HG02981 (cell line): ENCODE measurements at regions not wholly inside any gene's neighbourhood (a gene's known extent, or its start where the extent isn't known, plus 50 kb on each side); places are given as distances from the start of the nearest gene placed in this dataset.
"Not testable (repeated sequence)": the region's sequence is repeated elsewhere in the genome, so short reads cannot be mapped to it uniquely, and the experiment has no call there.

Experiments used
- ATAC-seq: cut with Tn5 transposase; IDR thresholded peaks from one replicate; pipeline ENCODE4 v1.9.1; 2021; ENCODE audit warnings: mild to moderate bottlenecking, moderate library complexity; ENCODE audit not compliant: unreplicated experiment

GRCh38 chr22:25448435-25449051 lies 115.9 kb upstream of the GRK3 start:
- peak; percentile 8 for ATAC-seq

GRCh38 chr22:25449781-25450317 lies 114.6 kb upstream of the GRK3 start:
- no peak for ATAC-seq

GRCh38 chr22:25451480-25452114 lies 112.9 kb upstream of the GRK3 start:
- ATAC-seq: no peak

DNA sequence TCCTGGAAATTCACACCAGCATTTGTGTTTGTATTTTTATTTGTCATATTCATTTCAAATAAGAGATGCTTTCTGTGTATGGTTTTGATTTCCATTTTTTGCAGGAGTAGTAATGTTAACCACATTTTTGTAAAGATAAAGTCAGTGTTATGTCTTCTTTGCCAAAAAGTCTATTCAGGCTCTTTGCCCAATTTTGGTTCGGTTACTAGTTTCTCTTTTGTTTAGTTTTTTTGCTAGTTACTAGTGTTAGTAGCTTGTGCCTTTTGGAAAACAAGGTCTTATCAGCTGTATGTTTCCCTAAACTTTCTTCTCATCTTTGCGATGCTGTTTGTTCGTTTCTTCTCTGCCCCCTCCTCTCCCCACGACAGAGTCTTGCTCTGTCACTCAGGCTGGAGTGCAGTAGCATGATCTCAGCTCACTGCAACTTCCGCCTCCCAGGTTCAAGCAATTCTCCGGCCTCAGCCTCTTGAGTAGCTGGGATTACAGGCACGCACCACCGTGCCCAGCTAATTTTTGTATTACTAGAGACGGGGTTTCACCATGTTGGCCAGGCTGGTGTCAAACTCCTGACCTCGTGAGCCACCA lies 112.3 kb upstream of the GRK3 start:
- no peak for ATAC-seq

GRCh38 chr22:25453058-25453457 lies 111.4 kb upstream of the GRK3 start:
- ATAC-seq: no peak

DNA sequence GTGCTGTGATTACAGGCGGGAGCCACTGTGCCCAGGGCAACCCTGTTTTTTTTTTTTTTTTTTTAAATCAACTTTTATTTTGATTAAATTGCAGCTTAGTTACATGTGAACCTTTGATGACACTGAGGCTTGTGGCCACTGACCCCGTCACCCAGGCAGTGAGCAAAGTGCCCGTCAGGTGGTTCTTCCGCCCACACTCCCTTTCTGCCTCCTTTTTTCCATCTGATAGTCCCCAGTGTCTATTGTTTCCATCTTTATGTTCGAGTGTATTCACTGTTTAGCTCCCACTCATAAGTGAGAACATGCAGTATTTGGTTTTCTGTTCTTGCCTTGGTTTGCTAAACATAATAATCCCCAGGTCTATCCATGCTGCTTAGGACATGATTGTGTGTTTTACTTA lies 110.9 kb upstream of the GRK3 start:
- no peak for ATAC-seq

DNA sequence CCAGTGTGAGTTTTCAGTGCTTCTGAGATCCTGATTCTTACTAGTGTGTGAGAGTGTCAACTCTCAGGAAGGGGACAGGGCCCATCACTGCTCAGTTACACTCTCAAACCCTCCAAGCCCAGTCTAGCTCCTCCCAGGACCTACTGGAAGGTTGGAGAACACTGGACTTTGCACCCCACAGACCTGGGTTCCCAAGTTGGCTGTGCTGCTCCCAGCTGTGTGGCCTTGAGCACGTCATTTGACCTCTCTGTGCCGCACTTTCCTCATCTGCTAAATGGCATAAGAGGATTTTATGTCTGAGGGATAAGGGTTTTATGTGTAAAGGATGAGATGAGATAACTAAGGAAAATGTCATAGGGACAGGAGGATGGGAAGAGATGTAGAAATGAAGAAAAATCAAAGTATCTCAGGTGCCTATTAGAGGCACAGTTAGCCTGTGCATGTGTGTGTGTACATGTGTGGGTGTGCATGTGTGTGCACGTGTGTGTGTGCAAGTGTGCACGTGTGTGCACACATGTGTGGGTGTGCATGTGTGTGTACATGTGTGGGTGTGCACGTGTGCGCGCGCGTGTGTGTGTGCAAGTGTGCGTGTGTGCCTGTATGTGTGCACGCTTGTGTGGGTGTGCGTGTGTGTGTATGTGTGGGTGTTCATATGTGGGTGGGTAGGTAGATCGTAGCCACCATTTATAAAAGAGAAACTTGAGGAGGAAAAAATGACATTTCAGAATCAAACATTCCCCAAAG lies 108.0 kb upstream of the GRK3 start:
- ATAC-seq: not testable (repeated sequence)

DNA sequence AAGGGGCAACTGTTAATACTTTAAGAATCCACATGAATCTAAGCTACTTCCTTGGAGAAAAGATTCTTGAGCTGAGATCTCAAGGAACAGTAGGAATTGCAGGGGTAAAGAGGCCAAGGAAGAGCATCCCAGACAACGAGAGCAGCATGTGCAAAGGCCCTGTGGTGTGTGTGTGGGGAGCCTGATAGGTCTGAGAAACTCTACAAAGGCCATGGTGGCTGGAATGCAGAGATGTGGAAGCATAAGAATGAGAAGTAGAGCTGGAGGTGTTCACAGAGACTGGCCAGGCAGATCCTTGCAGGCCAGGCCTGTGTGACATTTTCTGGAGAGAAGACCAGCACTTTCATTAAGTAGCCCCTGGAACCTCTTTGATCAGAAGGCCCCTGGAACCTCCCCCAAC lies 105.8 kb upstream of the GRK3 start:
- not testable (repeated sequence) for ATAC-seq

GRCh38 chr22:25460682-25461081 lies 103.8 kb upstream of the GRK3 start:
- ATAC-seq: not testable (repeated sequence)

DNA sequence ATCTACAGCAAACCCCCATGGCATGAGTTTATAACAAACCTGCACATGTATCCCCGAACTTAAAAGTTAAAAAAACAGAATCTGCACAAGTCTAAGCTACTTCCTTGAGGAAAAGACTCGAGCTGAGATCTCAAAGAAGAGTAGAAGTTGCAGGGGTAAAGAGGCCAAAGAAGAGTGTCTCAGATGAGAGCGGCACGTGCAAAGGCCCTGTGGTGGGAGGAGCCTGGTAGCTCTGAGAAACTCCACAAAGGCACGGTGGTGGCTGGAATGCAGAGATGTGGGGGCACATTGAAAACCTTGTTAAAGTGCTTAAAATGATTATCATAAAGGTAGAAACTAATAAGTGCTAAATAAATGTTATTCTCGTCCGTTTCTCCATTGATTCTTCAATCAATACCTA lies 103.2 kb upstream of the GRK3 start:
- ATAC-seq: no peak

- ATAC-seq: not testable (repeated sequence)
Measured at GRCh38 chr22:25462474-25463346, 101.8 kb upstream of the GRK3 start.

- not testable (repeated sequence) for ATAC-seq
Measured at GRCh38 chr22:25463347-25463628, 101.2 kb upstream of the GRK3 start.

GRCh38 chr22:25464326-25464725 lies 100.1 kb upstream of the GRK3 start:
- ATAC-seq: not testable (repeated sequence)

- ATAC-seq: no peak
Measured at GRCh38 chr22:25465949-25466348, 98.5 kb upstream of the GRK3 start.

DNA sequence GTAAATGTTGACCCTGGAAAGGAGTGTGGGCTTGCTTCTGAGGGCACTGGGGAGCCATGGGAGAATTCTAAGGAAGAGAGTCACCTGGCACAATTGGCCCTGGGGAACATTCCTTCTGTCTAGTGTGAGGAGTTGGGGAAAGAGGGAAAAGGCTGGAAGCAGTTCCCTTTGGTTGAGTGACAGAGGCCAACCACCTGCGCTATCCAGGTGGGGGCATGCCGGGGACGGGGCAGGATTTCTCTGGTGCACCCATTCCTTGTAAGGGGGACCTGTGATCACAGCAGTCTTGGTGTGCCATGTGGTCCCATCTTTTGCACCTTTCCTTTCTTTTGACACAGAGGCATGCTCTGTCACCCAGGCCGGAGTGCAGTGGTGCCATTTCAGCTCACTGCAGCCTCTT lies 92.1 kb upstream of the GRK3 start:
- no peak for ATAC-seq

GRCh38 chr22:25475257-25476022 lies 89.0 kb upstream of the GRK3 start:
- ATAC-seq: no peak

GRCh38 chr22:25477358-25477757 lies 87.1 kb upstream of the GRK3 start:
- ATAC-seq: no peak

DNA sequence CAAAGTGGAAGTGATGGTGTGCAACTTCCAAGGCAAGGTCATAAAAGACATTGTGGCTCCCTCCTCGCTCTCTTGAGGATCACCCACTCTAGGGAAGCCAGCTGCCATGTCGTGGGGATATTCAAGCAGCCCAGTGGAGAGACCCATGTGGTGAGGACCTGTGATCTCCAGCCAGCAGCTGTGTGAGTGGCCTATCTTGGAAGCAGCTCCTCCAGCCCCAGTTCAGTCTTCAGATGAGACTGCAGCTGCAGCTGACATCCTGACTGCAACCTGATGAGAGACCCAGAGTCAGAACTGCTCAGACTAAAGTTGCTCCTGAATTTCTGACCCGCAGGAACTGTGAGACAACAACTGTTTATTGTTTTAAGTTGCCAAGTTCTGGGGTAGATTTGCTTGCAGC lies 86.4 kb upstream of the GRK3 start:
- ATAC-seq: no peak

DNA sequence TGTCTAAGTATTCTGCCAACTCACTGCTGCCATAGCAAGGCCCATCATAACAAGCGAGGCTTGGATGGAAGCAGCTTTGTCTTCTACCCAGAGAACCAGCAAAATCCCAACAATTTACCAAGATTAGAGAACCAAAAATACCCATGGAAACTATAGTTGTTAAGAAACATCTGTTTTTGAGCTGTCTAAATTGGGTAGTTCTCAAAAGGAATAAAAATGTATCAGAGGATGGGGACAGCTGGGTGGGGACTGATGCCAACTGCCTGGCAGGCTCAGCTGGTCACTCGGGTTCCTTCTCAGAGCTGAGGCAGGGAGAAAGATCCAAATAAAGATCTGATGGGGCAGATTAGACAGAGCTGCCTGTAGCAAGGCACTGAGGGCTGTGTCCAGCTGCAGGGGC lies 85.9 kb upstream of the GRK3 start:
- no peak for ATAC-seq

GRCh38 chr22:25480868-25481267 lies 83.6 kb upstream of the GRK3 start:
- not testable (repeated sequence) for ATAC-seq
